Activated naive CD4-positive, alpha-beta T cell (primary cell): ENCODE measurements at regions not wholly inside any gene's neighbourhood (a gene's known extent, or its start where the extent isn't known, plus 50 kb on each side); places are given as distances from the start of the nearest gene placed in this dataset.
"Not testable (repeated sequence)": the region's sequence is repeated elsewhere in the genome, so short reads cannot be mapped to it uniquely, and the experiment has no call there.

ENCODE experiments used
- DNase-seq, 4 experiments: peaks; one replicate each; lab custom pipeline; 2025; lab: John Stamatoyannopoulos, UW

GRCh38 chr9:30127371-30127770 is 2257.1 kb upstream of the ACO1 start:
- DNase-seq = no peak

- DNase-seq = no peak
These were observed 2244.0 kb upstream of the ACO1 start for GRCh38 chr9:30140407-30140806.

- DNase-seq = no peak
These were observed 2223.9 kb upstream of the ACO1 start for GRCh38 chr9:30160570-30160969.

- DNase-seq = no peak
These were observed 2212.2 kb upstream of the ACO1 start for GRCh38 chr9:30172206-30172605.

- no peak for DNase-seq
These were observed 2205.8 kb upstream of the ACO1 start for GRCh38 chr9:30178610-30179009.

- no peak for DNase-seq
These were observed 2191.0 kb upstream of the ACO1 start for GRCh38 chr9:30193421-30193820.

- no peak for DNase-seq
These were observed 2187.5 kb upstream of the ACO1 start for GRCh38 chr9:30196941-30197340.

- DNase-seq = no peak
These were observed 2187.0 kb upstream of the ACO1 start for GRCh38 chr9:30197453-30197852.

- DNase-seq = no peak
These were observed 2186.5 kb upstream of the ACO1 start for GRCh38 chr9:30197954-30198353.

- DNase-seq = no peak
These were observed 2185.8 kb upstream of the ACO1 start for GRCh38 chr9:30198463-30199309.

GRCh38 chr9:30201024-30201423 is 2183.4 kb upstream of the ACO1 start:
- DNase-seq = no peak

- no peak for DNase-seq
These were observed 2149.4 kb upstream of the ACO1 start for GRCh38 chr9:30235068-30235467.

- DNase-seq = no peak
These were observed 2148.9 kb upstream of the ACO1 start for GRCh38 chr9:30235564-30235963.

GRCh38 chr9:30239878-30240277 is 2144.6 kb upstream of the ACO1 start:
- no peak for DNase-seq

- DNase-seq = no peak
These were observed 2141.0 kb upstream of the ACO1 start for GRCh38 chr9:30243467-30243866.

- no peak for DNase-seq
These were observed 2139.6 kb upstream of the ACO1 start for GRCh38 chr9:30244877-30245276.

- no peak for DNase-seq
These were observed 2133.6 kb upstream of the ACO1 start for GRCh38 chr9:30250872-30251271.

GRCh38 chr9:30258094-30258493 is 2126.3 kb upstream of the ACO1 start:
- DNase-seq = no peak

- DNase-seq = no peak
These were observed 2104.1 kb upstream of the ACO1 start for GRCh38 chr9:30280229-30280900.

- no peak for DNase-seq
These were observed 2095.0 kb upstream of the ACO1 start for GRCh38 chr9:30289435-30289834.

GRCh38 chr9:30292026-30292425 is 2092.4 kb upstream of the ACO1 start:
- DNase-seq = not testable (repeated sequence)

- no peak for DNase-seq
These were observed 2091.2 kb upstream of the ACO1 start for GRCh38 chr9:30293231-30293630.

GRCh38 chr9:30299126-30299780 is 2085.2 kb upstream of the ACO1 start:
- no peak for DNase-seq
